ENCODE measurements at regions not wholly inside any gene's neighbourhood (a gene's known extent, or its start where the extent isn't known, plus 50 kb on each side); places are given as distances from the start of the nearest gene placed in this dataset.

- POLR2A ChIA-PET = no interaction called here
- ATAC-seq (no peak), DNase-seq (no peak)
- Mint-ChIP-seq H3K27ac (no peak overlapping the region), H3K4me1 (no peaks in the 10 kb centered on the region), H3K4me3 (no peak overlapping the region), H3K36me3 (no peaks in the 10 kb centered on the region), H3K9me3 (no peaks in the 10 kb centered on the region), H3K27me3 (peaks cover 0 to 6% (median 0%) of the 10 kb centered on the region in 5 donors)
- no peaks in the 10 kb centered on the region for H3K9me3 ChIP-seq (ENCODE audit: control insufficient read depth in 2 of 3, low read length in 3 of 3)
- no peak overlapping the region for H3K27ac ChIP-seq (ENCODE audit: low read depth, low read length)
- intact Hi-C loops (cut with micrococcal nuclease) = no loop called here
- CTCF ChIA-PET = no interaction called here
- no peaks in the 10 kb centered on the region for H3K36me3 ChIP-seq (ENCODE audit: control insufficient read depth in 2 of 3, insufficient read depth in 3 of 3, low read length in 3 of 3)
- H3K4me1 ChIP-seq (ENCODE audit: control insufficient read depth in 2 of 2, insufficient read depth in 2 of 2, low read length in 2 of 2) = no peaks in the 10 kb centered on the region
- H3K4me3 ChIP-seq (ENCODE audit: low read length) = no peak overlapping the region
- H3K27me3 ChIP-seq (ENCODE audit: control insufficient read depth in 2 of 2, insufficient read depth in 2 of 2, low read length in 2 of 2) = no peaks in the 10 kb centered on the region
These were observed 71.3 kb upstream of the ENOX2 start for GRCh38 chrX:130974323-130974722.

GRCh38 chrX:130975947-130976346 is 72.9 kb upstream of the ENOX2 start:
- Histone ChIP-seq H3K4me3 (ENCODE audit: low read length) (no peak overlapping the region), H3K27ac (ENCODE audit: low read depth, low read length) (no peak overlapping the region), H3K9me3 (ENCODE audit: control insufficient read depth in 2 of 3, low read length in 3 of 3) (no peaks in the 10 kb centered on the region), H3K36me3 (ENCODE audit: control insufficient read depth in 2 of 3, insufficient read depth in 3 of 3, low read length in 3 of 3) (no peaks in the 10 kb centered on the region), H3K27me3 (ENCODE audit: control insufficient read depth in 2 of 2, insufficient read depth in 2 of 2, low read length in 2 of 2) (no peaks in the 10 kb centered on the region), H3K4me1 (ENCODE audit: control insufficient read depth in 2 of 2, insufficient read depth in 2 of 2, low read length in 2 of 2) (no peaks in the 10 kb centered on the region)
- Mint-ChIP-seq H3K4me1 (no peaks in the 10 kb centered on the region), H3K9me3 (no peaks in the 10 kb centered on the region), H3K36me3 (no peaks in the 10 kb centered on the region), H3K4me3 (no peak overlapping the region), H3K27me3 (peaks cover 0 to 6% (median 0%) of the 10 kb centered on the region in 5 donors), H3K27ac (no peak overlapping the region)
- DNase-seq (peak in 6 of 9 donors; percentile 11 to 31 (median 16)), ATAC-seq (peak; percentile 54)
- intact Hi-C loops (cut with micrococcal nuclease) = loop anchor here (1.0 to 5.0 kb wide), 3 partner anchors 657 to 837 kb away; no protein-coding TSS in a partner anchor
- POLR2A ChIA-PET = no interaction called here
- CTCF ChIA-PET = interaction anchor here (0.8 kb wide), 1 partner anchor 828 kb away, joined by 3 read pairs; no protein-coding TSS in a partner anchor

DNA sequence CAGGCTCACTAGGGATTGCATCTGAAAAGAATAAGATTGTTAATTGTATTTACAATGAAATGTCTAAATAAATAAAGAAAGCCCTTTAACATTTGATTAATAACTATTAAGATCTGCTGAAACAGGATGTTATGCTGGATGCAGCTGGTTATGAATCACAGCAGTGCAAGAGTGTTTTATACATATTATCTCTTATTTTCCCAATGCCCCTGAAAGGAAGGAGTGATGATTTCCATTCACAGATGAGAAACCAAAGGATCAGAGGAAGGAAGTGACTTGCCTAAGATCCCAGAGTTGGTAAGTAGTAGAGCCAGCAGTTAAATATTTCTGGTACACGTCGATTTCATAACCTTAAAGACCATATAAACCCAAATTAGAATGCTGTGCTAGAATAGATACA is 76.3 kb upstream of the ARHGAP36 start:
- no peaks in the 10 kb centered on the region for H3K9me3 Mint-ChIP-seq
- no peaks in the 10 kb centered on the region for H3K36me3 Mint-ChIP-seq
- no peaks in the 10 kb centered on the region for H3K36me3 ChIP-seq (ENCODE audit: control insufficient read depth in 2 of 3, insufficient read depth in 3 of 3, low read length in 3 of 3)
- no peak for DNase-seq
- H3K4me1 Mint-ChIP-seq = no peaks in the 10 kb centered on the region
- no peak overlapping the region for H3K4me3 Mint-ChIP-seq
- H3K27me3 ChIP-seq (ENCODE audit: control insufficient read depth in 2 of 2, insufficient read depth in 2 of 2, low read length in 2 of 2) = no peaks in the 10 kb centered on the region
- no peaks in the 10 kb centered on the region for H3K9me3 ChIP-seq (ENCODE audit: control insufficient read depth in 2 of 3, low read length in 3 of 3)
- POLR2A ChIA-PET = no interaction called here
- H3K27ac Mint-ChIP-seq = no peak overlapping the region
- H3K27me3 Mint-ChIP-seq = no peaks in the 10 kb centered on the region
- CTCF ChIA-PET = no interaction called here
- intact Hi-C loops (cut with micrococcal nuclease) = no loop called here
- H3K27ac ChIP-seq (ENCODE audit: low read depth, low read length) = no peak overlapping the region
- no peaks in the 10 kb centered on the region for H3K4me1 ChIP-seq (ENCODE audit: control insufficient read depth in 2 of 2, insufficient read depth in 2 of 2, low read length in 2 of 2)
- H3K4me3 ChIP-seq (ENCODE audit: low read length) = no peak overlapping the region
- ATAC-seq = no peak

- Mint-ChIP-seq H3K27me3 (peaks cover 0 to 2% (median 0%) of the 10 kb centered on the region in 5 donors), H3K4me3 (no peak overlapping the region), H3K9me3 (peaks cover 0 to 1% (median 0%) of the 10 kb centered on the region in 11 donors), H3K36me3 (no peaks in the 10 kb centered on the region), H3K27ac (no peak overlapping the region), H3K4me1 (no peaks in the 10 kb centered on the region)
- Histone ChIP-seq H3K9me3 (ENCODE audit: control insufficient read depth in 2 of 3, low read length in 3 of 3) (no peaks in the 10 kb centered on the region), H3K4me3 (ENCODE audit: low read length) (no peak overlapping the region), H3K27ac (ENCODE audit: low read depth, low read length) (no peak overlapping the region), H3K27me3 (ENCODE audit: control insufficient read depth in 2 of 2, insufficient read depth in 2 of 2, low read length in 2 of 2) (no peaks in the 10 kb centered on the region), H3K4me1 (ENCODE audit: control insufficient read depth in 2 of 2, insufficient read depth in 2 of 2, low read length in 2 of 2) (no peaks in the 10 kb centered on the region), H3K36me3 (ENCODE audit: control insufficient read depth in 2 of 3, insufficient read depth in 3 of 3, low read length in 3 of 3) (no peaks in the 10 kb centered on the region)
- ATAC-seq (no peak), DNase-seq (no peak)
- ChIA-PET CTCF (no interaction called here), POLR2A (no interaction called here)
- intact Hi-C loops (cut with micrococcal nuclease) = no loop called here
These were observed 73.4 kb upstream of the ARHGAP36 start for GRCh38 chrX:130984782-130985181.

- H3K4me3 ChIP-seq (ENCODE audit: low read length) = no peak overlapping the region
- ChIA-PET POLR2A (no interaction called here), CTCF (no interaction called here)
- ATAC-seq (no peak), DNase-seq (no peak)
- H3K27me3 ChIP-seq (ENCODE audit: control insufficient read depth in 2 of 2, insufficient read depth in 2 of 2, low read length in 2 of 2) = no peaks in the 10 kb centered on the region
- H3K27ac ChIP-seq (ENCODE audit: low read depth, low read length) = no peak overlapping the region
- Mint-ChIP-seq H3K27me3 (peaks cover 0 to 3% (median 0%) of the 10 kb centered on the region in 5 donors), H3K36me3 (no peaks in the 10 kb centered on the region), H3K27ac (no peak overlapping the region), H3K9me3 (peaks cover 0 to 1% (median 0%) of the 10 kb centered on the region in 11 donors), H3K4me1 (no peaks in the 10 kb centered on the region), H3K4me3 (no peak overlapping the region)
- H3K36me3 ChIP-seq (ENCODE audit: control insufficient read depth in 2 of 3, insufficient read depth in 3 of 3, low read length in 3 of 3) = no peaks in the 10 kb centered on the region
- no peaks in the 10 kb centered on the region for H3K4me1 ChIP-seq (ENCODE audit: control insufficient read depth in 2 of 2, insufficient read depth in 2 of 2, low read length in 2 of 2)
- H3K9me3 ChIP-seq (ENCODE audit: control insufficient read depth in 2 of 3, low read length in 3 of 3) = no peaks in the 10 kb centered on the region
- intact Hi-C loops (cut with micrococcal nuclease) = no loop called here
These were observed 70.9 kb upstream of the ARHGAP36 start for GRCh38 chrX:130987241-130987640.

GRCh38 chrX:130990723-130991122 is 67.4 kb upstream of the ARHGAP36 start:
- ChIA-PET POLR2A (no interaction called here), CTCF (no interaction called here)
- H3K27ac Mint-ChIP-seq = no peak overlapping the region
- no peaks in the 10 kb centered on the region for H3K36me3 Mint-ChIP-seq
- Histone ChIP-seq H3K36me3 (ENCODE audit: control insufficient read depth in 2 of 3, insufficient read depth in 3 of 3, low read length in 3 of 3) (no peaks in the 10 kb centered on the region), H3K27me3 (ENCODE audit: control insufficient read depth in 2 of 2, insufficient read depth in 2 of 2, low read length in 2 of 2) (no peaks in the 10 kb centered on the region), H3K4me1 (ENCODE audit: control insufficient read depth in 2 of 2, insufficient read depth in 2 of 2, low read length in 2 of 2) (no peaks in the 10 kb centered on the region), H3K27ac (ENCODE audit: low read depth, low read length) (no peak overlapping the region), H3K4me3 (ENCODE audit: low read length) (no peak overlapping the region), H3K9me3 (ENCODE audit: control insufficient read depth in 2 of 3, low read length in 3 of 3) (no peaks in the 10 kb centered on the region)
- no peak for DNase-seq
- ATAC-seq = no peak
- H3K9me3 Mint-ChIP-seq = peaks cover 0 to 1% (median 0%) of the 10 kb centered on the region in 11 donors
- H3K27me3 Mint-ChIP-seq = peaks cover 0 to 6% (median 0%) of the 10 kb centered on the region in 5 donors
- no peak overlapping the region for H3K4me3 Mint-ChIP-seq
- H3K4me1 Mint-ChIP-seq = no peaks in the 10 kb centered on the region
- intact Hi-C loops (cut with micrococcal nuclease) = no loop called here

GRCh38 chrX:130994671-130995070 is 63.5 kb upstream of the ARHGAP36 start:
- no peak for ATAC-seq
- intact Hi-C loops (cut with micrococcal nuclease) = no loop called here
- CTCF ChIA-PET = no interaction called here

More at GRCh38 chrX:130994671-130995070, 63.5 kb upstream of the ARHGAP36 start:
- no peaks in the 10 kb centered on the region for H3K36me3 ChIP-seq (ENCODE audit: control insufficient read depth in 2 of 3, insufficient read depth in 3 of 3, low read length in 3 of 3)
- Mint-ChIP-seq H3K27ac (no peak overlapping the region), H3K4me1 (no peaks in the 10 kb centered on the region), H3K9me3 (no peaks in the 10 kb centered on the region), H3K27me3 (peaks cover 0 to 6% (median 0%) of the 10 kb centered on the region in 5 donors), H3K36me3 (no peaks in the 10 kb centered on the region), H3K4me3 (no peak overlapping the region)
- H3K4me3 ChIP-seq (ENCODE audit: low read length) = no peak overlapping the region
- POLR2A ChIA-PET = no interaction called here
- H3K27ac ChIP-seq (ENCODE audit: low read depth, low read length) = no peak overlapping the region
- DNase-seq = peak in 3 of 9 donors; percentile 1 to 11 (median 3)
- H3K9me3 ChIP-seq (ENCODE audit: control insufficient read depth in 2 of 3, low read length in 3 of 3) = no peaks in the 10 kb centered on the region
- H3K27me3 ChIP-seq (ENCODE audit: control insufficient read depth in 2 of 2, insufficient read depth in 2 of 2, low read length in 2 of 2) = no peaks in the 10 kb centered on the region
- H3K4me1 ChIP-seq (ENCODE audit: control insufficient read depth in 2 of 2, insufficient read depth in 2 of 2, low read length in 2 of 2) = no peaks in the 10 kb centered on the region
